ENCODE measurements at regions not wholly inside any gene's neighbourhood (a gene's known extent, or its start where the extent isn't known, plus 50 kb on each side); places are given as distances from the start of the nearest gene placed in this dataset.

DNA sequence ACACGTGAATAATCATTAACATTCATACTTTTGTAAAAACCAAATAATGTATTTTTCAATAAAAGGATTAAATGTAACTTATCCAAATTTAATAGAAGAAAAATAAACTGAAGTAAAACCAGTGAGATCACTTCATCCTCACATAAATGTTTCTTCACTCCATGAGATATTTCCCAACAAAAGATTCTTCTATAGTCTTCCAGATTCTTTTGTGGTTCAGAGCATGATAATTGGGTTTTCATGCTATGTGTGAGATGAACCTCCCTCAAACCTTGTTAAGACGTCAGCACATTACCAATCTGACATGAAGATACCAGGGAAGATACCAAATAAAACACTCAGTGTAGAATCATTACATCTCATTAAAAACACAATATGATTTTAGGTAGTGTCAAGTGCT, 62.9 kb upstream of the OXGR1 start:
- POLR2A ChIA-PET (ENCODE audit: low non-redundant PET) = no interaction called here
- no peak overlapping the region for H3K27ac ChIP-seq
- no peak for DNase-seq (ENCODE audit: low spot score)

DNA sequence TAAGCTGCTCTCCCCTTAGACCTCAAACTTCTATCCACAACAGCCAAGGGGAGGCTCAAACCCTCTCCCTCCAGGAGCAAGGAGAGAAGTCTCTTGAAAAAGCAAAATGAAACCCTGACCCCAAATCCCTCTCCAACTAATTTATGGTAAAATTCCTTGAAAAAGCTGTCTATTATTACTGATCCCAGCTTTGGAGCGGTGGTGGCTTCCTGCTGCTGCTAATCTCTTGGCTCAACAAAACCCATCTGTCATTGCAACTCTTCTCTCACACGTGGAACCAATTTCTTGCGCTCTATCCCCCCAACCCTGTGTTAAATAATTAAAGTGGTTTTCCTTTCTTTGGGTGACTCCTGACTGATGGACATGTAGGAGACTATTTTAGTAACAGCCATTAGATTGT, 64.1 kb upstream of the OXGR1 start:
- H3K27ac ChIP-seq = no peak overlapping the region
- ChIA-PET POLR2A (ENCODE audit: low non-redundant PET) (no interaction called here), CTCF (no interaction called here)
- no peak for DNase-seq (ENCODE audit: low spot score)
- TF ChIP-seq, protein P1, sequence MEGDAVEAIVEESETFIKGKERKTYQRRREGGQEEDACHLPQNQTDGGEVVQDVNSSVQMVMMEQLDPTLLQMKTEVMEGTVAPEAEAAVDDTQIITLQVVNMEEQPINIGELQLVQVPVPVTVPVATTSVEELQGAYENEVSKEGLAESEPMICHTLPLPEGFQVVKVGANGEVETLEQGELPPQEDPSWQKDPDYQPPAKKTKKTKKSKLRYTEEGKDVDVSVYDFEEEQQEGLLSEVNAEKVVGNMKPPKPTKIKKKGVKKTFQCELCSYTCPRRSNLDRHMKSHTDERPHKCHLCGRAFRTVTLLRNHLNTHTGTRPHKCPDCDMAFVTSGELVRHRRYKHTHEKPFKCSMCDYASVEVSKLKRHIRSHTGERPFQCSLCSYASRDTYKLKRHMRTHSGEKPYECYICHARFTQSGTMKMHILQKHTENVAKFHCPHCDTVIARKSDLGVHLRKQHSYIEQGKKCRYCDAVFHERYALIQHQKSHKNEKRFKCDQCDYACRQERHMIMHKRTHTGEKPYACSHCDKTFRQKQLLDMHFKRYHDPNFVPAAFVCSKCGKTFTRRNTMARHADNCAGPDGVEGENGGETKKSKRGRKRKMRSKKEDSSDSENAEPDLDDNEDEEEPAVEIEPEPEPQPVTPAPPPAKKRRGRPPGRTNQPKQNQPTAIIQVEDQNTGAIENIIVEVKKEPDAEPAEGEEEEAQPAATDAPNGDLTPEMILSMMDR (conservative IDR thresholded peaks at IDR 0.05; ENCODE audit: low read depth) = no peak

More for the DNA sequence above, 62.9 kb upstream of the OXGR1 start:
- CTCF ChIA-PET = no interaction called here
- TF ChIP-seq, protein P1 (conservative IDR thresholded peaks at IDR 0.05; ENCODE audit: low read depth) = no peak

DNA sequence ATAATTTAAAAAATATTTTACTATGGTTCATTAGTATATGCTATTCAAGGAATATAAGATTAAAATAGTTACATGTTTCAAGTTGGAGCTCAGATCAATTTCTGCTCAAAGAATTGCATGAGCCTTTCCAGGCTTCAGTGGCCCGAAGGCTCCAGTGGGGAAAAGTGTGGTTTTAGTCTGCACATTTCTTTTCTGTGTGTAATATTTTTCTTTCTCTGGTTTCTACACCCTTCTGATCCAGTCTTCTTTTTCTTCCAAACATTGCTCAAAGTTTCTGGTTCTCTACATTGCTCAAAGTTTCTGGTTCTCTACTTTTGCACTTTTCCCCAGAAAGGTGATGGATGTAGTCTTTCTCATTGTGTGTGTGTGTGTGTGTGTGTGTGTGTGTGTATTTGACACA, 64.7 kb upstream of the OXGR1 start:
- ChIA-PET POLR2A (ENCODE audit: low non-redundant PET) (no interaction called here), CTCF (no interaction called here)
- DNase-seq (ENCODE audit: low spot score) = no peak
- H3K27ac ChIP-seq = no peak overlapping the region
- TF ChIP-seq, protein P1 (conservative IDR thresholded peaks at IDR 0.05; ENCODE audit: low read depth) = no peak

DNA sequence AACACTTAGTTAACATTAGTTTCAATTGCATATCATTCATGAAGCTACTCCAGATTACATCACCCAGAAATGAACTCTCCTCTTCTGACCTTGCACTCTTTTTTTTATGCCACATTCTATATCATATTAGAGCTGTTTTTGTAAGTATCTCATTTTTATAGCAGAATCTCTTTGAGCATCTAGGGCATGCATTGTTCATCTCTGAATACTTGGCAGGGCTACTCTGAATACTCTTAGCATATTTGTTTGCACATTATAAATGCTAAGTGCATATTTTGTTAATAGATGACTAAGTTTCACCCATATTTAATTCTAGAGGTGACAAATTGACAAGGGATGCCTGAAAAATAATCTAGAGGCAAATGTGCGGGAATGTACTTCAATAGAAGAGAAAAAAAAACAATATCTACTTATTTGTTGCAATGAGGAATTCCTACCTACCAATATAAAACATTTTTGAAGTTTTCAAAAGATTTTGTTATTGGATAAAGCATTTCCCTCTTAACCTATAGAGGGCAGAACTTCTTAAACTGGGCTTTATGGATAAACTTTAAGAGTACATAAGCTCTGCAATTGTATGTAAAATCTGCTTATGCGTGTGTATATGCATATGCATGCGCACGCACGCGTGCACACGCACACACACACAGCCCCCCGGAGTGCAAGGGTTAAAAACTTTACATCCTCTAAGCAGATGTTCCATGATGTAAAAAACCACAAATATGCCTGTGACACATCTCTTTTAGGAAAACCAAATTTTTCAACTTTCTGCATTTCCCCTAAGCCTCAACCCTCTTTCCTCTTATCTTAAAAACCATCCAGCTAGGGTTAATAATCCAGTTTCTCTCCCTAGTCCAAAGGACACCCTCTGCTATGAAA, 73.0 kb upstream of the OXGR1 start:
- ChIA-PET POLR2A (ENCODE audit: low non-redundant PET) (no interaction called here), CTCF (interaction anchor here (0.5 to 0.7 kb wide), 4 partner anchors 24 to 506 kb away, joined by 3 to 4 read pairs (median 3); no protein-coding TSS in a partner anchor)
- H3K27ac ChIP-seq = no peak overlapping the region
- no peak for DNase-seq (ENCODE audit: low spot score)
- TF ChIP-seq, protein P1 (conservative IDR thresholded peaks at IDR 0.05; ENCODE audit: low read depth) = no peak

DNA sequence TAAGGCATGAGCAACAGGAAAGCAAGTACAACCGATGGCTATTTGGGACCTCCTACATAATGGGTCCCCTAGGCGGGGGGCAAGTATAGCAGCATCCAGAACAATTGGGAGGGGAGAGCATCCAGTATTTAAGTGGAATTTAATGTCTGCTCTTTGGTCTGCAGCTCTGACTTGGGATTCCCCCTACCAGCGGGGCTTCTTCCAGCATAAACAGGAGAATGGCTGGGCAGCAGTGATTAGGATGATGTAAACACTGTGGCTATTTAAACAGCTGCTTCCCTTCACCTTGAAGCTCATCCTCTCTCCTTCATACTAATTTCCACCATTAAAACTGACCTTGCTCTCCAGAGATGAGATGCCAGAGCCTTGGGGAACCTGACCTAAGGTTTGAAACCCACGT, 73.9 kb upstream of the OXGR1 start:
- no peak overlapping the region for H3K27ac ChIP-seq
- POLR2A ChIA-PET (ENCODE audit: low non-redundant PET) = no interaction called here
- no peak for DNase-seq (ENCODE audit: low spot score)
- CTCF ChIA-PET = no interaction called here
- TF ChIP-seq, protein P1 (conservative IDR thresholded peaks at IDR 0.05; ENCODE audit: low read depth) = no peak

DNA sequence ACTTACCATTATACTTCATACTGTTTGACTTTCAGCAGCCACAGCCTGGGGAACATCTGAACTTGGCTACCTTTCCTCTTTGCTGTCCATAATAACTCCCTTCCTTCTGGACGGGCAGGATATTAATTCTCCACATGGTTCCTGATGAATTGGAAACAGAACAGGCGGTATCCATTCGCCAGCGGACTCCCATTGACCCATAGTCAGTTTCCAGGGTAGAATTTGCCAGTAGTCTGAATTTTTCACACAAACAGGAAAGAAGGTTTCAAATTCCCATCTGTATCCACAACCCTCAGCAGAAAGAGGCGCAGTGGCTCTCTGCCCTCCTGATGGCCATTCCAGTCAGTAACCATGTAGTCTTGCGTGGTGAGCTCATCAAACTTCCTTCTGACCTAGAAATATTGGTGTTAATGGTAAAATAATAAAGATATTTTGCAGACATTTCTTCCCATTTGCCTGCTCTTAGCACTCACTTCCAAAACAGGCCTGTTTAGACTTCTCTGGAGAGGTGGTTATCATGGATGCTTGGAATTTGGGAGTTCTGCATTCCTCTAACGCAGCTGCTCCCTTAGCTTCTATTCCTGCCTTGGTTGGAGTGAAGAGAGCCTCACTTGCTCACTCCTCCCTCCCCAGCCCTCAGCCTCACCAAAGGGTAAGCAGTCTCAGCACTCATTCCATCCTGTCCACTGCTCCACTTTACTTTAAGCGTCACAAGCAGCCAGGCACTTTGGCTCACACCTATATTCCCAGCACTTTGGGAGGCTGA, 75.0 kb upstream of the OXGR1 start:
- no peak for DNase-seq (ENCODE audit: low spot score)
- H3K27ac ChIP-seq = no peak overlapping the region
- ChIA-PET POLR2A (ENCODE audit: low non-redundant PET) (no interaction called here), CTCF (no interaction called here)
- TF ChIP-seq, protein P1 (conservative IDR thresholded peaks at IDR 0.05; ENCODE audit: low read depth) = no peak

Data from RWPE1 (cell line).